OCI-LY7 (cell line): ENCODE measurements at regions not wholly inside any gene's neighbourhood (a gene's known extent, or its start where the extent isn't known, plus 50 kb on each side); places are given as distances from the start of the nearest gene placed in this dataset.

Experiments used
- BruUV-seq: library from RNA; stranded (reverse); fragments of 400-500 nt; replicated peaks from 2 replicates; lab custom pipeline; 2021; lab: Mats Ljungman, UMichigan
- CTCF ChIA-PET: fragments of 300-600 bp; sonication (Branson Sonifier 250); formaldehyde crosslinking; loops from one replicate; lab custom pipeline; 2022; ENCODE audit warnings: antibody characterized with exemption; ENCODE audit not compliant: unreplicated experiment; lab: Charles Lee
- POLR2A ChIA-PET: fragments of 300-600 bp; sonication (Branson Sonifier 250); formaldehyde crosslinking; loops from one replicate; lab custom pipeline; 2022; ENCODE audit warnings: antibody characterized with exemption; lab: Charles Lee
- DNase-seq: peaks from one replicate; pipeline ENCODE4 v3.0.0-alpha.2; 2015; ENCODE audit warnings: low spot score
- H2AFZ ChIP-seq: fragments of 200-600 bp; sonication (generic), shearing (Covaris generic); 2 replicates; pipeline ENCODE4 v1.6.1; 2014; ENCODE audit warnings: mild to moderate bottlenecking, antibody characterized with exemption, low read length, moderate library complexity
- H3K27ac ChIP-seq: fragments of 200-600 bp; sonication (generic); 2 replicates; pipeline ENCODE4 v1.5.1; 2014; ENCODE audit warnings: mixed run types, low read depth, mild to moderate bottlenecking, moderate library complexity, low read length, inconsistent platforms; ENCODE audit not compliant: poor library complexity, severe bottlenecking
- H3K36me3 ChIP-seq: fragments of 200-600 bp; sonication (generic); 2 replicates; pipeline ENCODE4 v1.6.1; 2014; ENCODE audit warnings: mild to moderate bottlenecking, antibody characterized with exemption, low read length, moderate library complexity, mixed read lengths; ENCODE audit not compliant: insufficient read depth
- H3K4me1 ChIP-seq: fragments of 200-600 bp; sonication (generic); 2 replicates; pipeline ENCODE4 v1.5.1; 2014; ENCODE audit warnings: mild to moderate bottlenecking, low read length; ENCODE audit not compliant: insufficient read depth, poor library complexity, severe bottlenecking
- H3K4me2 ChIP-seq: fragments of 200-600 bp; sonication (generic); 2 replicates; pipeline ENCODE4 v1.6.1; 2014; ENCODE audit warnings: mild to moderate bottlenecking, low read length
- H3K4me3 ChIP-seq: fragments of 200-600 bp; sonication (generic); 2 replicates; pipeline ENCODE4 v1.5.1; 2014; ENCODE audit warnings: mild to moderate bottlenecking, low read depth, low read length; ENCODE audit not compliant: poor library complexity, severe bottlenecking
- H3K79me2 ChIP-seq: fragments of 200-600 bp; sonication (generic); 2 replicates; pipeline ENCODE4 v1.6.1; 2016; ENCODE audit warnings: low read depth, mild to moderate bottlenecking, low read length, moderate library complexity, mixed read lengths; ENCODE audit not compliant: insufficient read depth
- H3K9me2 ChIP-seq: fragments of 200-600 bp; sonication (generic); 2 replicates; pipeline ENCODE4 v1.6.1; 2016; ENCODE audit warnings: mild to moderate bottlenecking, low read length, mixed read lengths; ENCODE audit not compliant: insufficient read depth
- H3K9me3 ChIP-seq: fragments of 200-600 bp; sonication (generic); 2 replicates; pipeline ENCODE4 v1.6.1; 2014; ENCODE audit warnings: mild to moderate bottlenecking, mixed run types, low read length, mixed read lengths
- H4K20me1 ChIP-seq: fragments of 200-600 bp; sonication (generic); 2 replicates; pipeline ENCODE4 v1.6.1; 2014; ENCODE audit warnings: mild to moderate bottlenecking, antibody characterized with exemption, low read length, moderate library complexity, mixed read lengths; ENCODE audit not compliant: insufficient read depth
- EZH2phosphoT487 ChIP-seq: fragments of 200-600 bp; sonication (generic); IDR thresholded peaks from 2 replicates; pipeline ENCODE4 v1.6.1; 2018; ENCODE audit warnings: low read depth, borderline replicate concordance, mild to moderate bottlenecking, mixed run types, antibody characterized with exemption, low read length, moderate library complexity, mixed read lengths
- intact Hi-C: fragments of 100-400 bp; cut with micrococcal nuclease; formaldehyde crosslinking; loops from one replicate; pipeline ENCODE4 v1.10.0; 2022; ENCODE audit not compliant: unreplicated experiment
- TF ChIP-seq, protein P1 (sequence below): fragments of 200-600 bp; sonication (generic); conservative IDR thresholded peaks from 2 replicates; pipeline ENCODE4 v1.5.1; 2014; ENCODE audit warnings: mild to moderate bottlenecking, antibody characterized with exemption, low read length, moderate library complexity, mixed read lengths

DNA sequence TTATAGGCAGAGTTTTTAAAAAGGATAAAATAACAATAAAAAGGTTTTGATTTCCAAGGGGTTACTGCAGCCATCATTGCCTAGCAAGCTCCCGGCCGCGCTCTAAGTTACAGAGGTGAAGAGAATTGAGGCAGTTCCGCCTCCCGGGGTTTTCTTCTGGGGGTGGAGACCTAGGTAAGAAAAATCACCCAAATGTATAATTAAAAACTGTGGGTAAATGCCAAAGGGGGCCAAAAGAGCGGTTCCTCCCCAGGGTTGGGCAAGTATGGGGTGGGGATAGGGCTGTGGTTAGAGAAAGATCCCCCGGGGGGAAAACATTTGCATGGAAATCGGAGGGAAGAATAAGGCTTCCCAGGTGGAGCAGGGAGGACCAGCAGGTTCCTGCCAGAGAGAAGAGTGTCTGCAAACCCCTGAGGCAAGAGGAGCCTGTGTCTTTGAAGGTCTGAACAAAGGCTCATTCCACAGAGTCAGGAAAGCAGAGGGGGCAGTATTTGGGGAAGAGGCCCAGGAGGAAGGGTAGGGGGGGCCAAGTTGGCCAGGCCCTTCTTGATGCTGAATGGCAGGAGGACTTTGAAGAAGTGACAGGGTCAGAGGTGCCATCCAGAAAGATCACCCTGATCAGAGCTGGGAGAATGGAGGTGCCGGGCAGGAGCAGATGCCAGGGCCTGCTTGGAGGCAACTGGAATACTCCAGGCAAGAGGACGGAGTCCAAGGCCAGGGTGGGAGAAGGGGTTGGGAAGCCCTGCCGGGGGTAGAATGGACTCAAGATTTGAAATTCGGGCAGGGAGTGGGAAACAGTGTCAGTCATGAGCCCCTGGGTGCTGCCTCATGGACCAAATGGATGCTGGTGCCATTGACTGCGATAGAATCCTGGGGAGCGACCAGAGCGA is 152.9 kb upstream of the RGMA start:
- no peaks in the 10 kb centered on the region for H3K36me3 ChIP-seq
- H3K9me2 ChIP-seq = no peaks in the 10 kb centered on the region
- no peaks in the 10 kb centered on the region for H3K9me3 ChIP-seq
- no peak overlapping the region for H2AFZ ChIP-seq
- H3K4me1 ChIP-seq = no peaks in the 10 kb centered on the region
- H3K4me3 ChIP-seq = no peak overlapping the region
- no peak overlapping the region for H3K4me2 ChIP-seq
- H4K20me1 ChIP-seq = no peaks in the 10 kb centered on the region
- DNase-seq = no peak
- no peaks in the 10 kb centered on the region for H3K79me2 ChIP-seq
- intact Hi-C loops = no loop called here
- no peak overlapping the region for H3K27ac ChIP-seq
- no TSS peak for BruUV-seq
- ChIA-PET POLR2A (no interaction called here), CTCF (no interaction called here)
- no peak for TF ChIP-seq EZH2phosphoT487
- TF ChIP-seq, protein P1, sequence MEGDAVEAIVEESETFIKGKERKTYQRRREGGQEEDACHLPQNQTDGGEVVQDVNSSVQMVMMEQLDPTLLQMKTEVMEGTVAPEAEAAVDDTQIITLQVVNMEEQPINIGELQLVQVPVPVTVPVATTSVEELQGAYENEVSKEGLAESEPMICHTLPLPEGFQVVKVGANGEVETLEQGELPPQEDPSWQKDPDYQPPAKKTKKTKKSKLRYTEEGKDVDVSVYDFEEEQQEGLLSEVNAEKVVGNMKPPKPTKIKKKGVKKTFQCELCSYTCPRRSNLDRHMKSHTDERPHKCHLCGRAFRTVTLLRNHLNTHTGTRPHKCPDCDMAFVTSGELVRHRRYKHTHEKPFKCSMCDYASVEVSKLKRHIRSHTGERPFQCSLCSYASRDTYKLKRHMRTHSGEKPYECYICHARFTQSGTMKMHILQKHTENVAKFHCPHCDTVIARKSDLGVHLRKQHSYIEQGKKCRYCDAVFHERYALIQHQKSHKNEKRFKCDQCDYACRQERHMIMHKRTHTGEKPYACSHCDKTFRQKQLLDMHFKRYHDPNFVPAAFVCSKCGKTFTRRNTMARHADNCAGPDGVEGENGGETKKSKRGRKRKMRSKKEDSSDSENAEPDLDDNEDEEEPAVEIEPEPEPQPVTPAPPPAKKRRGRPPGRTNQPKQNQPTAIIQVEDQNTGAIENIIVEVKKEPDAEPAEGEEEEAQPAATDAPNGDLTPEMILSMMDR = no peak

DNA sequence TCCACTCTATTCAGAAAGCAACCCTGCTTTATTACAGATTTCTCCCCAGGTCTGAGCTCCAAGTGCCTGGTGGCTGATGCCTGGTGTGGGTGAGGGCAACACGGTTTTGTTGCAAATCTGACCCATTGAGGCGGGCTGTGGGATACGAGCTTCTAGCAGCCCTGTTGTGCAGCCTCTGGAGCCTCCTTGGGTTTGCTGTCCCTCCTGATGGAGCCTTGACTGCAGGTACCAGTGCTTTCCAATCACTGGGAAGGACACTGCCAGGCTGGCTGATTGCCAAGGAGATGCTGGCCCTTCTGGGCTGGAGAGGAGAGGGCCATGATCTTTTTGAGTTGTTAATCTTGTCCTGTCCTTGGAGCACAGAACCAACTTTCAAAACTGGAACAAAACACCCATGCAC is 151.0 kb upstream of the RGMA start:
- H2AFZ ChIP-seq = no peak overlapping the region
- H3K4me3 ChIP-seq = no peak overlapping the region
- no peaks in the 10 kb centered on the region for H3K9me2 ChIP-seq
- CTCF ChIA-PET = no interaction called here
- POLR2A ChIA-PET = interaction anchor here (0.6 kb wide), 1 partner anchor 16 kb away, joined by 3 read pairs; no protein-coding TSS in a partner anchor
- H3K4me1 ChIP-seq = no peaks in the 10 kb centered on the region
- no peak for TF ChIP-seq EZH2phosphoT487
- TF ChIP-seq, protein P1 = no peak
- BruUV-seq = no TSS peak
- H3K4me2 ChIP-seq = no peak overlapping the region
- H3K79me2 ChIP-seq = no peaks in the 10 kb centered on the region
- H3K9me3 ChIP-seq = no peaks in the 10 kb centered on the region
- intact Hi-C loops = no loop called here
- H4K20me1 ChIP-seq = no peaks in the 10 kb centered on the region
- no peaks in the 10 kb centered on the region for H3K36me3 ChIP-seq
- DNase-seq = no peak
- no peak overlapping the region for H3K27ac ChIP-seq

DNA sequence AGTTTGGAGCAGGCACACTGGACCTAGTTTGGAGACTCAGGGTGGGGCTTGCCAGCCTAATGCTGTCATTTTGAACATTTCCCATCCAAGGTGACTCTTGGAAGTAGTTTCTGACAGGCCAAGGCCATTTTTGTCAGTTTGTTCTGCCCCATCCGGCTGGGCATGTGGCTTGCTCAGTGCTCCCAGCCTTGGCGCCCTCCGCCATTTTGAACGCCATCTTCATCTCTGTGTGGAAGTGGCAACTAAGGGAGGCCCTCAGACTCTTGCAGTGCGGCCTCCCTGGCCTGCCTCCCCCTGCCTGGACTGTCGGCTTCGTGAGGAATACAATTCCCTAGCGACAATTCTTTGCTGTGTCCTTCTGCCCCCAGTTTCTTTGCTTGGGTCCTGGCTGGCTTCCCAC is 150.6 kb upstream of the RGMA start:
- H3K36me3 ChIP-seq = no peaks in the 10 kb centered on the region
- no peak overlapping the region for H2AFZ ChIP-seq
- POLR2A ChIA-PET = interaction anchor here (0.6 kb wide), 1 partner anchor 16 kb away, joined by 3 read pairs; no protein-coding TSS in a partner anchor
- TF ChIP-seq, protein P1 = no peak
- TF ChIP-seq EZH2phosphoT487 = no peak
- no TSS peak for BruUV-seq
- no peaks in the 10 kb centered on the region for H4K20me1 ChIP-seq
- no peaks in the 10 kb centered on the region for H3K9me3 ChIP-seq
- intact Hi-C loops = no loop called here
- H3K27ac ChIP-seq = no peak overlapping the region
- no peaks in the 10 kb centered on the region for H3K4me1 ChIP-seq
- CTCF ChIA-PET = no interaction called here
- H3K4me2 ChIP-seq = no peak overlapping the region
- no peak for DNase-seq
- no peak overlapping the region for H3K4me3 ChIP-seq
- no peaks in the 10 kb centered on the region for H3K79me2 ChIP-seq
- H3K9me2 ChIP-seq = no peaks in the 10 kb centered on the region
